ENCODE measurements at regions not wholly inside any gene's neighbourhood (a gene's known extent, or its start where the extent isn't known, plus 50 kb on each side); places are given as distances from the start of the nearest gene placed in this dataset.

GRCh38 chr9:38486056-38486615 lies 61.9 kb upstream of the IGFBPL1 start:
- TF ChIP-seq ZBTB49 (CRISPR knock-in tag; IDR thresholded peaks at IDR 0.05; ENCODE audit: borderline replicate concordance) (no peak), IRF2 (CRISPR knock-in tag; IDR thresholded peaks at IDR 0.05) (no peak), ZNF543 (CRISPR knock-in tag; IDR thresholded peaks at IDR 0.05) (no peak), NFATC3 (CRISPR knock-in tag; IDR thresholded peaks at IDR 0.05) (no peak), ZNF572 (CRISPR knock-in tag; IDR thresholded peaks at IDR 0.05) (no peak), PBX3 (CRISPR knock-in tag; IDR thresholded peaks at IDR 0.05; ENCODE audit: borderline replicate concordance) (no peak), ZFP62 (CRISPR knock-in tag; IDR thresholded peaks at IDR 0.05) (no peak), EHMT2 (IDR thresholded peaks at IDR 0.05; ENCODE audit: borderline replicate concordance, low read depth, low read length) (no peak), YY1 (IDR thresholded peaks at IDR 0.05; ENCODE audit: insufficient read depth, insufficient replicate concordance, low read depth, low read length) (no peak), MAX (IDR thresholded peaks at IDR 0.05) (no peak)

Measured in HepG2 (cell line).